HTR-8/SVneo (cell line): ENCODE measurements at regions not wholly inside any gene's neighbourhood (a gene's known extent, or its start where the extent isn't known, plus 50 kb on each side); places are given as distances from the start of the nearest gene placed in this dataset.

Experiments used
- DNase-seq: peaks from one replicate; pipeline ENCODE4 v3.0.0; 2011; ENCODE audit warnings: low spot score, mixed read lengths; ENCODE audit not compliant: insufficient read length
- FAIRE-seq: peaks from 2 replicates; lab custom pipeline; 2011; peaks lifted over from hg19 to GRCh38; lab: Jason Lieb, UNC

- FAIRE-seq = no peak
- DNase-seq = no peak
Observed at GRCh38 chr13:104841110-104841509, 1694.4 kb downstream of the EFNB2 start.

- DNase-seq (no peak), FAIRE-seq (no peak)
Observed at GRCh38 chr13:104837756-104838155, 1697.7 kb downstream of the EFNB2 start.

- DNase-seq (no peak), FAIRE-seq (no peak)
Observed at GRCh38 chr13:104833221-104833620, 1702.2 kb downstream of the EFNB2 start.

GRCh38 chr13:104832231-104832630 lies 1703.2 kb downstream of the EFNB2 start:
- DNase-seq (no peak), FAIRE-seq (no peak)

GRCh38 chr13:104831831-104832230 lies 1703.6 kb downstream of the EFNB2 start:
- no peak for DNase-seq
- FAIRE-seq = no peak

- DNase-seq = no peak
- no peak for FAIRE-seq
Observed at GRCh38 chr13:104823709-104824108, 1711.8 kb downstream of the EFNB2 start.

GRCh38 chr13:104823071-104823470 lies 1712.4 kb downstream of the EFNB2 start:
- DNase-seq (no peak), FAIRE-seq (no peak)

GRCh38 chr13:104817271-104817670 lies 1718.2 kb downstream of the EFNB2 start:
- DNase-seq = no peak

GRCh38 chr13:104816726-104817125 lies 1718.7 kb downstream of the EFNB2 start:
- no peak for FAIRE-seq
- DNase-seq = no peak

More at GRCh38 chr13:104817271-104817670, 1718.2 kb downstream of the EFNB2 start:
- no peak for FAIRE-seq

GRCh38 chr13:104810242-104810641 lies 1725.2 kb downstream of the EFNB2 start:
- FAIRE-seq (no peak), DNase-seq (no peak)

- DNase-seq (no peak), FAIRE-seq (no peak)
Observed at GRCh38 chr13:104809483-104809882, 1726.0 kb downstream of the EFNB2 start.

GRCh38 chr13:104805346-104805745 lies 1730.1 kb downstream of the EFNB2 start:
- FAIRE-seq = no peak

GRCh38 chr13:104799152-104799551 lies 1732.9 kb upstream of the SLC10A2 start:
- DNase-seq = no peak
- no peak for FAIRE-seq

More at GRCh38 chr13:104805346-104805745, 1730.1 kb downstream of the EFNB2 start:
- DNase-seq = no peak

GRCh38 chr13:104798486-104798885 lies 1732.3 kb upstream of the SLC10A2 start:
- DNase-seq = no peak
- FAIRE-seq = no peak

GRCh38 chr13:104796581-104796980 lies 1730.4 kb upstream of the SLC10A2 start:
- no peak for FAIRE-seq
- no peak for DNase-seq

- no peak for FAIRE-seq
- no peak for DNase-seq
Observed at GRCh38 chr13:104785952-104786351, 1719.7 kb upstream of the SLC10A2 start.

GRCh38 chr13:104784891-104785290 lies 1718.7 kb upstream of the SLC10A2 start:
- no peak for DNase-seq
- FAIRE-seq = no peak

- DNase-seq (no peak), FAIRE-seq (no peak)
Observed at GRCh38 chr13:104782741-104783140, 1716.5 kb upstream of the SLC10A2 start.

- DNase-seq (peak; percentile 6), FAIRE-seq (no peak)
Observed at GRCh38 chr13:104779311-104779993, 1713.2 kb upstream of the SLC10A2 start.

GRCh38 chr13:104773775-104774174 lies 1707.6 kb upstream of the SLC10A2 start:
- FAIRE-seq (no peak), DNase-seq (peak; percentile 5)

- no peak for FAIRE-seq
- no peak for DNase-seq
Observed at GRCh38 chr13:104769545-104769944, 1703.3 kb upstream of the SLC10A2 start.

- FAIRE-seq (no peak), DNase-seq (no peak)
Observed at GRCh38 chr13:104766319-104766718, 1700.1 kb upstream of the SLC10A2 start.
